PC-9 (cell line): ENCODE measurements at regions not wholly inside any gene's neighbourhood (a gene's known extent, or its start where the extent isn't known, plus 50 kb on each side); places are given as distances from the start of the nearest gene placed in this dataset.

Experiments used
- CTCF ChIP-seq: fragments of 200-600 bp; sonication (generic); conservative IDR thresholded peaks from 2 replicates; pipeline ENCODE4 v1.6.1; 2017; ENCODE audit warnings: mixed run types, antibody characterized with exemption, mild to moderate bottlenecking, moderate library complexity
- EZH2 ChIP-seq: fragments of 200-600 bp; sonication (generic); IDR thresholded peaks from 2 replicates; pipeline ENCODE4 v1.8.0; 2017; ENCODE audit warnings: antibody characterized with exemption, low read depth

GRCh38 chr4:133620555-133620954 lies 471.5 kb downstream of the PCDH10 start:
- TF ChIP-seq CTCF (no peak), EZH2 (no peak)
